Stimulated activated CD4-positive, alpha-beta T cell treated with anti-CD3 and anti-CD28 coated beads, Interleukin-1b, Interleukin-23, amount 100 ng/mL, for 1 hour (primary cell): ENCODE measurements at regions not wholly inside any gene's neighbourhood (a gene's known extent, or its start where the extent isn't known, plus 50 kb on each side); places are given as distances from the start of the nearest gene placed in this dataset.

Source experiments
- DNase-seq, 2 donors: peaks; one replicate each; pipeline ENCODE4 v3.0.0-alpha.2; 2020; ENCODE audit warnings: low read depth in 2 of 2

GRCh38 chr11:82676483-82677094 is 57.1 kb downstream of the FAM181B start:
- DNase-seq = no peak

GRCh38 chr11:82675838-82676237 is 57.8 kb downstream of the FAM181B start:
- no peak for DNase-seq

GRCh38 chr11:82673631-82674030 is 60.0 kb downstream of the FAM181B start:
- no peak for DNase-seq

- DNase-seq = no peak
Measured at GRCh38 chr11:82671451-82671850, 62.2 kb downstream of the FAM181B start.

GRCh38 chr11:82663535-82663934 is 70.1 kb downstream of the FAM181B start:
- no peak for DNase-seq

GRCh38 chr11:82653752-82654151 is 79.9 kb downstream of the FAM181B start:
- DNase-seq = no peak

- DNase-seq = no peak
Measured at GRCh38 chr11:82639251-82639650, 94.4 kb downstream of the FAM181B start.

GRCh38 chr11:82636615-82637014 is 97.0 kb downstream of the FAM181B start:
- no peak for DNase-seq

GRCh38 chr11:82634091-82634490 is 99.6 kb downstream of the FAM181B start:
- DNase-seq = no peak

GRCh38 chr11:82631722-82632630 is 101.7 kb downstream of the FAM181B start:
- DNase-seq = no peak

GRCh38 chr11:82610671-82611070 is 123.0 kb downstream of the FAM181B start:
- no peak for DNase-seq

- no peak for DNase-seq
Measured at GRCh38 chr11:82606738-82607137, 126.9 kb downstream of the FAM181B start.

GRCh38 chr11:82601711-82602110 is 132.0 kb downstream of the FAM181B start:
- DNase-seq = no peak

GRCh38 chr11:82599836-82600235 is 133.8 kb downstream of the FAM181B start:
- no peak for DNase-seq

GRCh38 chr11:82586581-82586980 is 147.1 kb downstream of the FAM181B start:
- no peak for DNase-seq

- no peak for DNase-seq
Measured at GRCh38 chr11:82577246-82577645, 156.4 kb downstream of the FAM181B start.

GRCh38 chr11:82560836-82561235 is 172.8 kb downstream of the FAM181B start:
- no peak for DNase-seq

- no peak for DNase-seq
Measured at GRCh38 chr11:82559609-82560008, 174.1 kb downstream of the FAM181B start.

- DNase-seq = no peak
Measured at GRCh38 chr11:82557274-82557673, 176.4 kb downstream of the FAM181B start.

GRCh38 chr11:82556210-82556609 is 177.5 kb downstream of the FAM181B start:
- DNase-seq = no peak

GRCh38 chr11:82546661-82547557 is 186.8 kb downstream of the FAM181B start:
- DNase-seq = no peak

GRCh38 chr11:82539669-82540068 is 194.0 kb downstream of the FAM181B start:
- DNase-seq = no peak
